Stimulated activated memory B cell treated with anti-CD40 and anti-IgM and Interleukin-4, amounts not matched to agents 10 μg/mL and 1 μg/mL and 100 μg/mL, for 72 hours (primary cell): ENCODE measurements at regions not wholly inside any gene's neighbourhood (a gene's known extent, or its start where the extent isn't known, plus 50 kb on each side); places are given as distances from the start of the nearest gene placed in this dataset.
"Not testable (repeated sequence)": the region's sequence is repeated elsewhere in the genome, so short reads cannot be mapped to it uniquely, and the experiment has no call there.

ENCODE experiments used
- ATAC-seq: fragments of 150-1000 bp; cut with Tn5 transposase; 2 replicates; pipeline ENCODE4 v1.10.0; 2021
- H3K27ac Mint-ChIP-seq: one replicate; pipeline ENCODE4 v1.8.0; 2022; ENCODE audit warnings: mild to moderate bottlenecking, mixed read lengths
- H3K27me3 Mint-ChIP-seq: one replicate; pipeline ENCODE4 v1.8.0; 2022; ENCODE audit warnings: mixed read lengths
- H3K36me3 Mint-ChIP-seq: one replicate; pipeline ENCODE4 v1.8.0; 2022; ENCODE audit warnings: mixed read lengths
- H3K4me1 Mint-ChIP-seq: one replicate; pipeline ENCODE4 v1.8.0; 2022; ENCODE audit warnings: mixed read lengths
- H3K4me3 Mint-ChIP-seq: one replicate; pipeline ENCODE4 v1.8.0; 2022; ENCODE audit warnings: mild to moderate bottlenecking, moderate library complexity, mixed read lengths
- H3K9me3 Mint-ChIP-seq: one replicate; pipeline ENCODE4 v1.8.0; 2022; ENCODE audit warnings: mixed read lengths

DNA sequence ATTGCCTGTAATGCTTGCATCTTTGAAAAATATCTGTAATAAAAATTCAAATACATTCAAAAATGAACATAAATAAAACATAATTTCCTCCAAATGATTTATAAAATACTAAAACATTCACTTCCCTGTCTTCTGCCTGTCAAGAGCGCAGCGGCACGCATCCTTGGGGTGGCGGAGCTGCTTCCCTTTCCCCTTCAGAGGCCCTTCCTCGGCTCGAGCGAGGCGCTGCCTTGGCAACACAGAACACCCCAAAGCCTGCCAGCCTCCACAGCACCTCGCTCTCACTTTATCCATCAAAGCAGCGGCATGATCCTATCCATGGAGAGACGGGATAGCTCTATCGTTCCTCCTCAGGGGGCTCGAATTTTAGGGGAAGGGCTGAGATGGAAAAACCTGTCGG, 146.2 kb downstream of the GXYLT1 start:
- Mint-ChIP-seq H3K9me3 (no peaks in the 10 kb centered on the region), H3K36me3 (no peaks in the 10 kb centered on the region), H3K27me3 (peaks cover 31% of the 10 kb centered on the region), H3K4me1 (no peaks in the 10 kb centered on the region), H3K27ac (no peak overlapping the region), H3K4me3 (no peak overlapping the region)
- no peak for ATAC-seq

DNA sequence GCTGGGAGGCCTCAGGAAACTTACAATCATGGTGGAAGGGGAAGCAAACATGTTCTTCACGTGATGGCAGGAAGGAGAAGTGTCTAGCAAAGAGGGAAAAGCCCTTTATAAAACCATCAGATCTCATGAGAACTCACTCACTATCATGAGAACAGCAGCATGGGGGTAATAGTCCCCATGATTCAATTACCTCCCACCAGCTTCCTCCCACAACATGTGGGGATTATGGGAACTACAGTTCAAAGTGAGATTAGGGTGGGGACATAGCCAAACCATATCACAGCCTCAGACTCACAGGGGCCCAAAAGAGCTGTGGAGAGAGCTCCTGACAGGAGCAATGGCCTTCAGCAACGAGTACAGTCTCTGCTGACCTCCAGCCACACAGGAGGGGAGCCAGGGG, 151.4 kb downstream of the GXYLT1 start:
- Mint-ChIP-seq H3K4me3 (no peak overlapping the region), H3K9me3 (no peaks in the 10 kb centered on the region), H3K27ac (no peak overlapping the region), H3K27me3 (peaks cover 13% of the 10 kb centered on the region), H3K36me3 (no peaks in the 10 kb centered on the region), H3K4me1 (no peaks in the 10 kb centered on the region)
- ATAC-seq = no peak

DNA sequence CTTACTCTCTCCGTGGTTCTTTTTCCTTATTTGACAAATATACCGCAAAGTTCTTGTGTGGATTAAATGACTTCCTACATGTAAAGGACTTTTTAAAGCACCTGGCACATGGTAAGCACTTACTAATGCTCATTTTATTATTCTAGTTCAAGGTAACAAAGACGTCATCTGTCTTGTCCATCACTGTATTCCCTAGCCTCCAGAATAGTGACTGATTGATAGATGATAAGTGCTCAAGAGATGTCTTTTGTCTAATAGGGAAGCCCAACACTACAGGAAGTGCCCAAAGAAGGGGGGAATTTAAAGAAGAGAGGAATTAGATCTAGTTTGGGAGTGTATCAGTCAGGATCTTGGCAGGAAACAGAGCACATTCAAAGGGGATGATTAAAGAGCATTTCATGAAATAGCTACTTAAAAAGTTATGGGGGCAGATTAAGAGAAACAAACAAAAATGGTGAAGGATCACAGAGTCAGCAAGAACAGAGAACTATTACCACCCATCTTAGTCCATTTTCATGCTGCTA, 151.9 kb downstream of the GXYLT1 start:
- no peaks in the 10 kb centered on the region for H3K9me3 Mint-ChIP-seq
- no peak for ATAC-seq
- no peaks in the 10 kb centered on the region for H3K4me1 Mint-ChIP-seq
- H3K4me3 Mint-ChIP-seq = no peak overlapping the region
- H3K36me3 Mint-ChIP-seq = no peaks in the 10 kb centered on the region
- no peak overlapping the region for H3K27ac Mint-ChIP-seq
- peaks cover 8% of the 10 kb centered on the region for H3K27me3 Mint-ChIP-seq

DNA sequence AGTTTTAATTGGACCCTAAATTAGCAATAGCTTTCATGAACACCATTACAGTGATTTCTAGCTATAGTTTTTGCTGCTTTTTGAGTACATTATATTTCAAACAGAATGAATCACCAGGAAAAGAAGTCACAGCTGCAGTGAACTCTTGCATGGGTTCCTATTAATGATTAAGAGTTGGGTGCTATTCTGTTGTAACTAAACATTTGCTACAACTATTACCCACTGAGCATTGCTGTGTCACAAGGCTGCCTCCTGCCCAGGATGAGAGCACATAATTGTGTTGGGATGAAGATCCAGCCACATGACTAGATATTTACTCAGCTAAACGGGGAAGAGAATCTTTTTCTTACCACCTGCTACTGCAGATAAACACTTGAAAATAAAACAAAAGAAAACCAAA, 152.7 kb downstream of the GXYLT1 start:
- Mint-ChIP-seq H3K4me3 (no peak overlapping the region), H3K9me3 (no peaks in the 10 kb centered on the region), H3K27me3 (peaks cover 8% of the 10 kb centered on the region), H3K4me1 (no peaks in the 10 kb centered on the region), H3K36me3 (no peaks in the 10 kb centered on the region), H3K27ac (no peak overlapping the region)
- no peak for ATAC-seq

DNA sequence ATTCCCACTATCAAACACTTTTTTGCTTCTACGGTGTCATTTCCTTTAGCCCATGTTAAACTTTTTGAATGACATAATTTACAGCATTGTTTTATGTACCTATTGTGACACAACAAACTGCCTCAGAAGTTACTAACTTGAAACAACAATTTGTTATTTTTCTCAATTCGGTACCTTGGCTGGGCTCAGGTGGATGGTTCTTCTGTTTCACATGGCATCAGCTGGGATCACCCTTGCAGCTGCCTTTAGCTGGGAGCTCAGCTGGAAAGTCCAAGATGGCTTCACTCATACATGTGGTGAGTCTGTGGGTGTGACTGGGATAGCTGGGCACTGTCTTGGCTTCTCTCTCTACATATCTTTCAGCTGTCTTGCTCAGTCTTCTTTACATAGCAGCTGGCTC, 156.0 kb downstream of the GXYLT1 start:
- no peaks in the 10 kb centered on the region for H3K36me3 Mint-ChIP-seq
- H3K4me3 Mint-ChIP-seq = no peak overlapping the region
- no peaks in the 10 kb centered on the region for H3K27me3 Mint-ChIP-seq
- no peaks in the 10 kb centered on the region for H3K9me3 Mint-ChIP-seq
- no peaks in the 10 kb centered on the region for H3K4me1 Mint-ChIP-seq
- no peak for ATAC-seq
- no peak overlapping the region for H3K27ac Mint-ChIP-seq

DNA sequence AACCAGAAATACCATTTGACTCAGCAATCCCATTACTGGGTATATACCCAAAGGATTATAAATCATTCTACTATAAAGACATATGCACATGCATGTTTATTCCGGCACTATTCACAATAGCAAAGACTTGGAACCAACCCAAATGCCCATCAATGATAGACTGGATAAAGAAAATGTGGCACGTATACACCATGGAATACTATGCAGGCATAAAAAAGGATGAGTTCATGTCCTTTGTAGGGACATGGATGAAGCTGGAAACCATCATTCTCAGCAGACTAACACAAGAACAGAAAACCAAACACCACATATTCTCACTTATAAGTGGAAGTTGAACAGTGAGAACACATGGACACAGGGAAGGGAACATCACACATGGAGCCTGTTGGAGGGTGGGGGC, 158.2 kb downstream of the GXYLT1 start:
- H3K4me1 Mint-ChIP-seq, H3K4me3 Mint-ChIP-seq, H3K9me3 Mint-ChIP-seq, H3K27me3 Mint-ChIP-seq, H3K36me3 Mint-ChIP-seq, ATAC-seq, H3K27ac Mint-ChIP-seq: not testable (repeated sequence)

DNA sequence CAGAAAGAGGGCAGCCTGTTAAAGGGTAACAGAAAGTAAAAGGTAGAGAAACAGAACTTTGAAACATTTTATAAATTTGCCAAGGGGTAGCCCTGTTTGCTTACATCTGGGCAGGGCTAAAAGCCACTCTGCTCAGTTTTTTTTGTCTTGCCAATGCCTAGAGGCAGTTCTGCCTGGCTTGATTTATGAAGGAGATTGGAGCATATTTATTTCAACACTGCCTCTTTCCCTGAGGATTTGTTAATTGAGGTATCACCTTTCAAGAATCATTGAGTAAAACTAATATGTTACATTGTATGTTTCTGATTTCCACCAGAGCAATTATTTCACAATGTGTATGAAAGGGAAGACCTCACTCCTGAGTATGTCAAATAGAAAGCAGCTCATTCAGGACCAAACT, 160.8 kb downstream of the GXYLT1 start:
- H3K4me3 Mint-ChIP-seq = no peak overlapping the region
- H3K27ac Mint-ChIP-seq = no peak overlapping the region
- H3K9me3 Mint-ChIP-seq = no peaks in the 10 kb centered on the region
- H3K4me1 Mint-ChIP-seq = no peaks in the 10 kb centered on the region
- no peak for ATAC-seq
- peaks cover 26% of the 10 kb centered on the region for H3K27me3 Mint-ChIP-seq
- H3K36me3 Mint-ChIP-seq = no peaks in the 10 kb centered on the region

DNA sequence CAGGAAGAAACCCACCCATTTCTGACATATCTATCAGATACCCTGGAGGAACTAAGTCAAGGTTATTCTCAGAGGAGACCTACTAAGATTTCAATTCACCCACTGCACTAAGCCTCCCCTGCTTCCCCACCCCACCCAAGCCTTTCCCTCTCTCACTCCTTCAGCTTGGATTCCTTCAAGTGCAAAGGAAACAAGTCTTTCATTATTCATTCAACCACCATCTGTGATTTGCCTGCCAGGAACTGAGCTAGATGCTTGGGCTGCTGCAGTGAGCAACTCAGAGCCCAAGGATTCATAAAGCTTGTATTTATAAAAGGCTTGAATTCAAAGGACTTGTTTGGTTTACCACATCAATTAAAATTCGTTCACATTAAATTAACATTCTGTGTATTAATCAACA, 161.3 kb downstream of the GXYLT1 start:
- Mint-ChIP-seq H3K4me1 (no peaks in the 10 kb centered on the region), H3K4me3 (no peak overlapping the region), H3K27me3 (peaks cover 26% of the 10 kb centered on the region), H3K9me3 (no peaks in the 10 kb centered on the region), H3K36me3 (no peaks in the 10 kb centered on the region), H3K27ac (no peak overlapping the region)
- ATAC-seq = no peak

DNA sequence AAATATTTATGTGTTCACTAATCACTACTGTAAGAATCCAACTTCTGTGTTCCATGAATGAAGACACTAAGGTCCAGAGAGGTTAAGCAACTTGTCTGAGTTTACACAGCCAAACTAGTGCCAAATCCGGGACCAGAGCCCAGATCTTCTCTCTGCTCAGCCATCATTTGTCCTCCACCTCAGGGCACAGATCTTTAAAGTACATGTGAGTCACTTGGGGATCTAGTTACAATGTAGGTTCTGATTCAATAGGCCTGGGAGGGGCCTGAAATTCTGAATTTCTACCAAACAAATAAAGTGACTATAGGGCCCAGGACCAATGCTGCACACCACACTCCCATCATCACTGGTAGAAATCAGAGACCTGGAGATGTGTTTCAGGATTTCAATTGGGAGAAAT, 162.9 kb downstream of the GXYLT1 start:
- no peaks in the 10 kb centered on the region for H3K4me1 Mint-ChIP-seq
- H3K9me3 Mint-ChIP-seq = no peaks in the 10 kb centered on the region
- no peak overlapping the region for H3K4me3 Mint-ChIP-seq
- H3K36me3 Mint-ChIP-seq = no peaks in the 10 kb centered on the region
- H3K27me3 Mint-ChIP-seq = peaks cover 26% of the 10 kb centered on the region
- no peak overlapping the region for H3K27ac Mint-ChIP-seq
- ATAC-seq = no peak

DNA sequence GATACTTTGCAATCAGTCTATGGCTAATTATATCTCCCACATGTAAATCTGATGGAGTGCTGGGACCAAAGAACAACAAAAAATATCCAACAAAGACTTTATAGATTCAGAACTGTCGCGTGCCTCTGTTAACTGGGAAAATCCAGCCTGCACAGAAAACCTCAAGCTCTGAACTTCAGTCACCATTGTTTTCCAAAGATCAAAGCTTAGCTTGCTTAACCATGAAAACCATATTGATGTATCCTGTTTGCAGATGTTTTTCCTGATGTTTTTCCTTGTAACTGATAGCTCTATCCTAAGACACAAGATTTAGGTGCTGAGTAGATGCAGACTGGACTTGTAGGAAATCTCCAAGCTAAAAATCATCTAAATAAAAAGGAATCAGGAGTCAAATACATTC, 163.7 kb downstream of the GXYLT1 start:
- Mint-ChIP-seq H3K27me3 (peaks cover 26% of the 10 kb centered on the region), H3K27ac (no peak overlapping the region), H3K36me3 (no peaks in the 10 kb centered on the region), H3K9me3 (no peaks in the 10 kb centered on the region), H3K4me1 (no peaks in the 10 kb centered on the region), H3K4me3 (no peak overlapping the region)
- ATAC-seq = no peak

DNA sequence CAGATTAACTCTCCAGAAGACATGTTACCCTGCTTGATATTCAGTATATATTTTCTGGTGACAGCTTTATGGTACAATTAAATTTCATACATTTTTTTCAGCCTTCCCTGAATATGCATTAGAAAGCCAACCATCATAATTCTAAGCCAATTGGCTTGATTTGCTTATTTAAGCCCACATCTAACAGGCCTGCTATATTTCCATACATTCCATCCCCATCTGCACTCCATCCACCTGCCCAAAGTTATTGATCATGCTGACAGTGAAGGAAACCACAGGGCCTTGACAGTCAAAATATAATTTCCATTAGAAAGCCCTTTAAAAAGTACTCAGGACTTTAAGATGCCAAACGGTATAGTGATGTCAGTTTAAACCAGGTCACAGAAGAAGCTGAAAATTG, 164.3 kb downstream of the GXYLT1 start:
- no peaks in the 10 kb centered on the region for H3K9me3 Mint-ChIP-seq
- H3K4me1 Mint-ChIP-seq = no peaks in the 10 kb centered on the region
- no peak for ATAC-seq
- H3K27ac Mint-ChIP-seq = no peak overlapping the region
- H3K27me3 Mint-ChIP-seq = peaks cover 26% of the 10 kb centered on the region
- no peaks in the 10 kb centered on the region for H3K36me3 Mint-ChIP-seq
- H3K4me3 Mint-ChIP-seq = no peak overlapping the region

DNA sequence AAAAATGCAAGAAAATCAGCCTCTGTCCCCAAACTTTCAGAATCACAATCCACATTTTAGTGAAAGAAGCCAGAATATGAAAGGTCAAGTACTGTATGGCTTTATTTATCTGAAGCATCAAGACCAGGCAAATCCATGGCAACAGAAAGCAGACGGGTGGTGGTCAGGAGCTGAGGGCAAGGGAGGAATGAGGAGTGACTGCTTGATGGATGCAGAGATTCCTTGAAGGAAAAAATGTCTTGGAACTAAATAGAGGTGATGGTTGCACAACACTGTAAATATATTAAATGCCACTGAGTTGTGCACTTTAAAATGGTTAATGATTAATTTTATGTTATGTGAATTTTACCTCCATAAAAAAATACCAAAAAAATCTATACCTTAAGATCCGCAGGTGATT, 165.1 kb downstream of the GXYLT1 start:
- peaks cover 26% of the 10 kb centered on the region for H3K27me3 Mint-ChIP-seq
- no peaks in the 10 kb centered on the region for H3K9me3 Mint-ChIP-seq
- no peak overlapping the region for H3K27ac Mint-ChIP-seq
- no peaks in the 10 kb centered on the region for H3K4me1 Mint-ChIP-seq
- no peaks in the 10 kb centered on the region for H3K36me3 Mint-ChIP-seq
- no peak for ATAC-seq
- H3K4me3 Mint-ChIP-seq = no peak overlapping the region

DNA sequence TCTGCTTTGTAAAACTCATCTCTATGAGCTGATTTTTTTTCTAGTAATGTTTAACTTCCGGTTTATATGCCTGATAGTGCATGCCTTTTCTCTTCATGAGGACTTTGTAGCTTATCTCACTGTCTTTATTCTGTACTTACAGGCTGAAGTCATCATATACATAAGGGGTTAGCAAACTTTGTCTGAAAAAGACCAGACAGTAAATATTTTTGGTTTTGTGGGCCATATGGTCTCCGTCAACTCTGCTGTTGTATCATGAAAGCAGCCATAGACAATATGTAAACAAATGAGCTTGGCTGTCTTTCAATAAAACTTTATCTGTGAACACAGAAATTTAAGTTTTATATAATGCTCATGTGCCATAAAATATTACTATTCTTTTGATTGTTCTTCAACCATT, 172.1 kb downstream of the GXYLT1 start:
- H3K27ac Mint-ChIP-seq = no peak overlapping the region
- H3K9me3 Mint-ChIP-seq = no peaks in the 10 kb centered on the region
- H3K4me3 Mint-ChIP-seq = no peak overlapping the region
- H3K4me1 Mint-ChIP-seq = no peaks in the 10 kb centered on the region
- ATAC-seq = no peak
- no peaks in the 10 kb centered on the region for H3K27me3 Mint-ChIP-seq
- no peaks in the 10 kb centered on the region for H3K36me3 Mint-ChIP-seq

DNA sequence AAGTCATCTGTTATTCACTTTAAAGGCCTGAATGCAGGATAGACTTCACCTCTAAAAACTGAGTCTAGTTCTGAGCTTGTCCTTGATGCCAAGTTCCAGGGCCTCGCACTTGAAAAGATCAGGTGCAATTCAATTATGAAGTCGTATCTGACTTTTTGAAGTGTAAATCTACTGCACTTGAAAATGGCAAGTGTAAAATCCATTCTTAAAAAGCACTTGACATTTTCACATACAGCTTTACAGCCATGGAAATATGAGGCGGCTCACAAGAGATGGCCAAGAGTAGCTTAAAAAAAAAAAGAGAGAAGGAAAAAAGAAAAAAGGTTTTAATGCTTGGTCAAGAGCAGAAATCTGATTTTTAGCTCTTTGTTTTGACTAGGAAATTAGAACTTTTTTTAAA, 172.5 kb downstream of the GXYLT1 start:
- no peaks in the 10 kb centered on the region for H3K9me3 Mint-ChIP-seq

DNA sequence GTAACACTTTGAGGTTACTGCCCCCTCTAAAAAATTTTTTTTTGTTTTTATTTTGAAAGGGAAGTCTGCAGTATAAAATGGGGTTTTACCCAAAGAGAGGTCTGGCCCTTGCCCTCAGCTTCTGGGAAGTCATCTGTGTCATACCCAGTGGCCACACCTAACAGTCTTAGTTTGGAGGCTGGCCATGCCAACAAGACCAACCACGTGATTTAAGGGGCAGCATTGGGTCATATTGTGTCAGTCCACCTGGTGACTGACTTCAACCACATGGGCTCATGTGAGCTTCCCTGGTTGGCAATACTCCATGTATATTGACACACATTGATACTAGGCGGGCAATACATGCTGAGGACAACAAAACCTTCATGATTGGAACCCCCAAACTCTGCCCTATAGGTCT, 173.9 kb downstream of the GXYLT1 start:
- Mint-ChIP-seq H3K27me3 (no peaks in the 10 kb centered on the region), H3K9me3 (no peaks in the 10 kb centered on the region), H3K4me1 (no peaks in the 10 kb centered on the region), H3K27ac (no peak overlapping the region), H3K36me3 (no peaks in the 10 kb centered on the region), H3K4me3 (no peak overlapping the region)
- no peak for ATAC-seq

More for the DNA sequence above, 172.5 kb downstream of the GXYLT1 start:
- no peak for ATAC-seq
- H3K27ac Mint-ChIP-seq = no peak overlapping the region
- no peaks in the 10 kb centered on the region for H3K36me3 Mint-ChIP-seq
- no peaks in the 10 kb centered on the region for H3K4me1 Mint-ChIP-seq
- no peaks in the 10 kb centered on the region for H3K27me3 Mint-ChIP-seq
- H3K4me3 Mint-ChIP-seq = no peak overlapping the region

DNA sequence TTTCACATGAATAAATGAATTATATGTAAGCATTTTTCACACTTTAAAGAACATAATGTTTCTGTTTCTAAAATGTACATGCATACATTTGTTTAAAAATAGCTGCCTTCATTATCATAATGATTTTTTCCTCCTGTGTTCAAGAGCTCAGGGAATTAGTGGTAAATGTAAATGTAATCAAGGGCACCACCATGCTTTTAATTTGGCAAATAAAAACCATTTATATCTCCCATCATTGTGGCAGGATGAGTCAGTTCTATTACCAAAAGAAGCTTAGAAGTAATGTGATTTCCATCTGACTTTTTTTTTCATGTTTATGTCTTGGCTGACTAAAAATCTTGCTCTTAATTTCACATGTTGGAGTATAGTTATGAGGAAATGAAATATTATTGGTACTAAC, 176.1 kb downstream of the GXYLT1 start:
- Mint-ChIP-seq H3K27me3 (peaks cover 9% of the 10 kb centered on the region), H3K9me3 (no peaks in the 10 kb centered on the region), H3K27ac (no peak overlapping the region), H3K36me3 (no peaks in the 10 kb centered on the region), H3K4me1 (no peaks in the 10 kb centered on the region), H3K4me3 (no peak overlapping the region)
- ATAC-seq = no peak
